OCI-LY3 (cell line): ENCODE measurements at regions not wholly inside any gene's neighbourhood (a gene's known extent, or its start where the extent isn't known, plus 50 kb on each side); places are given as distances from the start of the nearest gene placed in this dataset.
"Not testable (repeated sequence)": the region's sequence is repeated elsewhere in the genome, so short reads cannot be mapped to it uniquely, and the experiment has no call there.

Source experiments
- CTCF ChIP-seq: fragments of 200-600, 300-600 bp; sonication (generic); IDR thresholded peaks from 2 replicates; pipeline ENCODE4 v1.5.1; 2014; ENCODE audit warnings: antibody characterized with exemption, low read length, low read depth
- EZH2phosphoT487 ChIP-seq: fragments of 200-600 bp; shearing (Covaris generic); IDR thresholded peaks from 2 replicates; pipeline ENCODE4 v1.6.1; 2018; ENCODE audit warnings: antibody characterized with exemption, mixed run types, low read depth

- not testable (repeated sequence) for TF ChIP-seq CTCF, EZH2phosphoT487
Observed at GRCh38 chr9:39632071-39632470, 276.6 kb downstream of the SPATA31A1 start.
